HEK293 (cell line): ENCODE measurements at regions not wholly inside any gene's neighbourhood (a gene's known extent, or its start where the extent isn't known, plus 50 kb on each side); places are given as distances from the start of the nearest gene placed in this dataset.

Experiments used
- CTCF ChIA-PET: fragments of 350-600 bp; formaldehyde crosslinking; extraction: SDS; loops from one replicate; lab custom pipeline; 2021; ENCODE audit warnings: antibody characterized with exemption; lab: Yijun Ruan, JAX
- POLR2A ChIA-PET: fragments of 300-600 bp; formaldehyde crosslinking; extraction: SDS; loops from one replicate; lab custom pipeline; 2020; ENCODE audit warnings: antibody characterized with exemption, inconsistent platforms; lab: Yijun Ruan, JAX
- H3K27ac ChIP-seq: fragments of 200-500 bp; sonication (Bioruptor generic); 2 replicates; pipeline ENCODE4 v1.5.1; 2014; ENCODE audit warnings: low read depth, low read length, control low read depth, inconsistent platforms; ENCODE audit errors: extremely low read depth
- H3K36me3 ChIP-seq, 2 experiments: fragments of 200-500 bp in 1 of 2; sonication (Bioruptor generic) in 1 of 2; 1 replicate in 1 of 2; 2 replicates in 1 of 2; pipeline ENCODE4 v1.5.1; 2014 to 2017; ENCODE audit warnings: inconsistent platforms in 2 of 2, low read length in 2 of 2; ENCODE audit not compliant: control insufficient read depth in 2 of 2, insufficient read depth in 1 of 2
- H3K4me1 ChIP-seq: fragments of 200-500 bp; sonication (Bioruptor generic); 2 replicates; pipeline ENCODE4 v1.5.1; 2014; ENCODE audit warnings: mild to moderate bottlenecking, low read length, inconsistent platforms; ENCODE audit not compliant: control insufficient read depth, insufficient read depth
- H3K4me3 ChIP-seq: 2 replicates; pipeline ENCODE4 v1.5.1; 2011; ENCODE audit warnings: low read depth, mild to moderate bottlenecking, control low read depth, low read length, moderate library complexity
- H3K9me3 ChIP-seq: fragments of 200-500 bp; sonication (Bioruptor generic); 2 replicates; pipeline ENCODE4 v1.5.1; 2014; ENCODE audit warnings: low read depth, low read length, inconsistent platforms; ENCODE audit not compliant: control insufficient read depth, insufficient read depth
- GLI2 ChIP-seq: fragments of 450-650 bp; formaldehyde crosslinking; IDR thresholded peaks from 2 replicates; pipeline ENCODE4; 2017; ENCODE audit warnings: missing biosample characterization, missing genetic modification characterization, low read depth, borderline replicate concordance
- GLIS1 ChIP-seq: fragments of 450-650 bp; formaldehyde crosslinking; IDR thresholded peaks from 2 replicates; pipeline ENCODE4 v1.5.1; 2016; ENCODE audit warnings: missing biosample characterization, missing genetic modification characterization
- IKZF3 ChIP-seq: fragments of 450-650 bp; IDR thresholded peaks from 2 replicates; pipeline ENCODE4 v1.5.0; 2018; ENCODE audit warnings: missing biosample characterization, mild to moderate bottlenecking, missing genetic modification characterization, moderate library complexity
- KLF7 ChIP-seq: fragments of 450-650 bp; formaldehyde crosslinking; IDR thresholded peaks from 2 replicates; pipeline ENCODE4 v1.5.1; 2016; ENCODE audit warnings: missing biosample characterization, missing genetic modification characterization, borderline replicate concordance
- KLF8 ChIP-seq: fragments of 450-650 bp; formaldehyde crosslinking; IDR thresholded peaks from 2 replicates; pipeline ENCODE4 v1.5.1; 2016; ENCODE audit warnings: missing biosample characterization, missing genetic modification characterization
- KLF9 ChIP-seq: fragments of 450-650 bp; formaldehyde crosslinking; IDR thresholded peaks from 2 replicates; pipeline ENCODE4 v1.5.1; 2016; ENCODE audit warnings: missing biosample characterization, missing genetic modification characterization, low read depth
- SP2 ChIP-seq: fragments of 450-650 bp; formaldehyde crosslinking; IDR thresholded peaks from 2 replicates; pipeline ENCODE4 v1.5.1; 2016; ENCODE audit warnings: missing biosample characterization, missing genetic modification characterization
- ZBTB1 ChIP-seq: fragments of 450-650 bp; formaldehyde crosslinking; IDR thresholded peaks from 2 replicates; pipeline ENCODE4 v1.5.1; 2016; ENCODE audit warnings: missing biosample characterization, missing genetic modification characterization
- ZFP3 ChIP-seq: fragments of 450-650 bp; formaldehyde crosslinking; IDR thresholded peaks from 2 replicates; pipeline ENCODE4 v1.5.1; 2016; ENCODE audit warnings: low read depth, missing biosample characterization, missing genetic modification characterization
- ZFP69B ChIP-seq: fragments of 450-650 bp; formaldehyde crosslinking; IDR thresholded peaks from 2 replicates; pipeline ENCODE4 v1.5.1; 2016; ENCODE audit warnings: missing biosample characterization, missing genetic modification characterization
- ZNF133 ChIP-seq: fragments of 450-650 bp; formaldehyde crosslinking; IDR thresholded peaks from 2 replicates; pipeline ENCODE4 v1.5.1; 2016; ENCODE audit warnings: missing biosample characterization, missing genetic modification characterization
- ZNF311 ChIP-seq: fragments of 450-650 bp; formaldehyde crosslinking; IDR thresholded peaks from 2 replicates; pipeline ENCODE4 v1.5.1; 2017; ENCODE audit warnings: missing biosample characterization, missing genetic modification characterization, borderline replicate concordance
- ZNF350 ChIP-seq: fragments of 450-650 bp; formaldehyde crosslinking; IDR thresholded peaks from 2 replicates; pipeline ENCODE4 v1.5.0; 2017; ENCODE audit warnings: missing biosample characterization, mild to moderate bottlenecking, missing genetic modification characterization
- ZNF449 ChIP-seq: fragments of 450-650 bp; formaldehyde crosslinking; IDR thresholded peaks from 2 replicates; pipeline ENCODE4 v1.5.1; 2017; ENCODE audit warnings: missing biosample characterization, mild to moderate bottlenecking, missing genetic modification characterization, moderate library complexity
- ZNF510 ChIP-seq: fragments of 450-650 bp; formaldehyde crosslinking; IDR thresholded peaks from 2 replicates; pipeline ENCODE4 v1.5.1; 2018; ENCODE audit warnings: mild to moderate bottlenecking, missing genetic modification characterization, missing biosample characterization; ENCODE audit not compliant: insufficient replicate concordance
- ZNF514 ChIP-seq: fragments of 450-650 bp; formaldehyde crosslinking; IDR thresholded peaks from 2 replicates; pipeline ENCODE4 v1.5.1; 2016; ENCODE audit warnings: missing biosample characterization, missing genetic modification characterization
- ZNF645 ChIP-seq: fragments of 450-650 bp; formaldehyde crosslinking; IDR thresholded peaks from 2 replicates; pipeline ENCODE4; 2016; ENCODE audit warnings: missing biosample characterization, missing genetic modification characterization
- ZSCAN16 ChIP-seq: fragments of 450-650 bp; formaldehyde crosslinking; IDR thresholded peaks from 2 replicates; pipeline ENCODE4 v1.5.1; 2016; ENCODE audit warnings: missing biosample characterization, missing genetic modification characterization
- ZSCAN18 ChIP-seq: fragments of 450-650 bp; formaldehyde crosslinking; IDR thresholded peaks from 2 replicates; pipeline ENCODE4 v1.5.1; 2016; ENCODE audit warnings: missing biosample characterization, missing genetic modification characterization
- ZSCAN23 ChIP-seq: fragments of 450-650 bp; formaldehyde crosslinking; IDR thresholded peaks from 2 replicates; pipeline ENCODE4 v1.5.1; 2016; ENCODE audit warnings: missing biosample characterization, missing genetic modification characterization
- TF ChIP-seq, protein P1 (sequence below): sonication (generic); formaldehyde crosslinking; IDR thresholded peaks from 2 replicates; pipeline ENCODE4 v1.8.1; 2022; ENCODE audit warnings: mild to moderate bottlenecking, moderate library complexity, missing genetic modification reagents
- TF ChIP-seq, protein P2 (sequence below): fragments of 450-650 bp; formaldehyde crosslinking; IDR thresholded peaks from 2 replicates; pipeline ENCODE4 v1.5.1; 2017; ENCODE audit warnings: missing biosample characterization, missing genetic modification characterization

GRCh38 chr15:81473946-81474345 is 99.9 kb upstream of the TMC3 start (continued):
- no peak for TF ChIP-seq ZNF645 (tag by site-specific recombination)
- TF ChIP-seq, protein P1, sequence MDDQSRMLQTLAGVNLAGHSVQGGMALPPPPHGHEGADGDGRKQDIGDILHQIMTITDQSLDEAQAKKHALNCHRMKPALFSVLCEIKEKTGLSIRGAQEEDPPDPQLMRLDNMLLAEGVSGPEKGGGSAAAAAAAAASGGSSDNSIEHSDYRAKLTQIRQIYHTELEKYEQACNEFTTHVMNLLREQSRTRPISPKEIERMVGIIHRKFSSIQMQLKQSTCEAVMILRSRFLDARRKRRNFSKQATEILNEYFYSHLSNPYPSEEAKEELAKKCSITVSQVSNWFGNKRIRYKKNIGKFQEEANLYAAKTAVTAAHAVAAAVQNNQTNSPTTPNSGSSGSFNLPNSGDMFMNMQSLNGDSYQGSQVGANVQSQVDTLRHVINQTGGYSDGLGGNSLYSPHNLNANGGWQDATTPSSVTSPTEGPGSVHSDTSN (CRISPR knock-in tag) = no peak
- no peak for TF ChIP-seq ZNF510 (tag by site-specific recombination)
- no peak for TF ChIP-seq GLIS1
- TF ChIP-seq, all 188 proteins: peak for 0

- ChIA-PET CTCF (interaction anchor here (0.6 kb wide), 1 partner anchor 731 kb away, joined by 3 read pairs; no protein-coding TSS in a partner anchor), POLR2A (no interaction called here)
These were observed 99.2 kb upstream of the TMC3 start for GRCh38 chr15:81473177-81473576.

GRCh38 chr15:81471151-81471550 is 97.1 kb upstream of the TMC3 start:
- ChIA-PET CTCF (interaction anchor here (1.0 to 1.7 kb wide), 2 partner anchors 62 to 195 kb away, joined by 3 to 5 read pairs; no protein-coding TSS in a partner anchor), POLR2A (no interaction called here)
- Histone ChIP-seq H3K4me1 (no peaks in the 10 kb centered on the region), H3K27ac (no peak overlapping the region), H3K4me3 (no peak overlapping the region), H3K9me3 (no peaks in the 10 kb centered on the region), H3K36me3 (no peaks in the 10 kb centered on the region)
- TF ChIP-seq KLF8 (tag by site-specific recombination) (no peak), ZSCAN16 (tag by site-specific recombination) (no peak), ZNF311 (no peak), ZSCAN18 (tag by site-specific recombination) (no peak)

More at GRCh38 chr15:81473177-81473576, 99.2 kb upstream of the TMC3 start:
- H3K4me1 ChIP-seq = no peaks in the 10 kb centered on the region
- H3K27ac ChIP-seq = no peak overlapping the region
- H3K9me3 ChIP-seq = no peaks in the 10 kb centered on the region
- no peak overlapping the region for H3K4me3 ChIP-seq
- TF ChIP-seq, protein P2, sequence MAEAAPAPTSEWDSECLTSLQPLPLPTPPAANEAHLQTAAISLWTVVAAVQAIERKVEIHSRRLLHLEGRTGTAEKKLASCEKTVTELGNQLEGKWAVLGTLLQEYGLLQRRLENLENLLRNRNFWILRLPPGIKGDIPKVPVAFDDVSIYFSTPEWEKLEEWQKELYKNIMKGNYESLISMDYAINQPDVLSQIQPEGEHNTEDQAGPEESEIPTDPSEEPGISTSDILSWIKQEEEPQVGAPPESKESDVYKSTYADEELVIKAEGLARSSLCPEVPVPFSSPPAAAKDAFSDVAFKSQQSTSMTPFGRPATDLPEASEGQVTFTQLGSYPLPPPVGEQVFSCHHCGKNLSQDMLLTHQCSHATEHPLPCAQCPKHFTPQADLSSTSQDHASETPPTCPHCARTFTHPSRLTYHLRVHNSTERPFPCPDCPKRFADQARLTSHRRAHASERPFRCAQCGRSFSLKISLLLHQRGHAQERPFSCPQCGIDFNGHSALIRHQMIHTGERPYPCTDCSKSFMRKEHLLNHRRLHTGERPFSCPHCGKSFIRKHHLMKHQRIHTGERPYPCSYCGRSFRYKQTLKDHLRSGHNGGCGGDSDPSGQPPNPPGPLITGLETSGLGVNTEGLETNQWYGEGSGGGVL (tag by site-specific recombination) = no peak
- no peak for TF ChIP-seq ZFP69B (tag by site-specific recombination)
- TF ChIP-seq ZNF133 (tag by site-specific recombination) = no peak
- no peak for TF ChIP-seq KLF9 (tag by site-specific recombination)
- no peak for TF ChIP-seq SP2
- no peak for TF ChIP-seq ZNF449 (tag by site-specific recombination)
- TF ChIP-seq ZNF350 (tag by site-specific recombination) = no peak
- no peak for TF ChIP-seq ZBTB1 (tag by site-specific recombination)
- TF ChIP-seq ZFP3 (tag by site-specific recombination) = no peak
- TF ChIP-seq GLI2 (tag by site-specific recombination) = no peak
- TF ChIP-seq KLF7 (tag by site-specific recombination) = no peak
- TF ChIP-seq ZNF514 (tag by site-specific recombination) = no peak
- no peak for TF ChIP-seq IKZF3
- no peak for TF ChIP-seq ZNF510 (tag by site-specific recombination)
- no peak for TF ChIP-seq ZSCAN23 (tag by site-specific recombination)
- TF ChIP-seq, all 188 proteins: peak for 0
- H3K36me3 ChIP-seq = no peaks in the 10 kb centered on the region
